Endothelial cell of umbilical vein (primary cell): ENCODE measurements at regions not wholly inside any gene's neighbourhood (a gene's known extent, or its start where the extent isn't known, plus 50 kb on each side); places are given as distances from the start of the nearest gene placed in this dataset.

Experiments
- GATA2 ChIP-seq: IDR thresholded peaks from 2 replicates; pipeline ENCODE4 v1.7.0; 2011; ENCODE audit warnings: low read depth, mild to moderate bottlenecking, moderate library complexity, mixed read lengths, low read length; ENCODE audit not compliant: insufficient read length, insufficient read depth
- TF ChIP-seq, protein P1 (sequence below), 2 donors: IDR thresholded peaks; 1 replicate in 1 of 2; 2 replicates in 1 of 2; pipeline ENCODE4 v1.5.1; 2011; ENCODE audit warnings: low read length in 2 of 2, mild to moderate bottlenecking in 2 of 2, moderate library complexity in 2 of 2, control low read depth in 1 of 2, inconsistent platforms in 1 of 2, low read depth in 1 of 2; ENCODE audit not compliant: insufficient read depth in 1 of 2; ENCODE audit errors: extremely low read depth in 1 of 2

DNA sequence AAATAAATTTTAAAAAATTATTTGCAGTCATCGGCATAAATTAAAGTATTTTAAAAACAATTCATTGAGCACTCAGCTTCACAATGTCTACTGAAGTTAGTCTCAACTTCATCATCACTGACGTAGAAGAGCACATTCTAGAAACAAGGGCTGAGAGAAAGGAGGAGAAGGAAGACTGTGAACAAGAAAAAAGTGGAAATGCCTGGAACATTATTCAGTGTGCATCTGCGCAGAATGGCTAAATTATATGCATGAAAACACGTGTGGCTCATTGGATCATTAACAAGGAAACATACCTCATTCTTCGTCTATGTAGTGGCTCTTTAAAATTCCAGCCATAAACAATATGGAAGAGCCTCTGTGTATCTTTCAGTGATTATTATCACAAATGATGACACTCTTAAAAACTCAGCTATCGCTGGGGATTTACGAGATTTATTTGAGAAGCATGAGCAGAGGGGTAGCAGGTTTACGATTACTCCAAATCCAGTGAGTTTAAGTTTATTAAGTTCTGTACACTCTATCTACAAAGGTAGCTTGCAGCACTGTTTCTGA lies 404.2 kb upstream of the CDIN1 start:
- no peak for TF ChIP-seq GATA2
- TF ChIP-seq, protein P1, sequence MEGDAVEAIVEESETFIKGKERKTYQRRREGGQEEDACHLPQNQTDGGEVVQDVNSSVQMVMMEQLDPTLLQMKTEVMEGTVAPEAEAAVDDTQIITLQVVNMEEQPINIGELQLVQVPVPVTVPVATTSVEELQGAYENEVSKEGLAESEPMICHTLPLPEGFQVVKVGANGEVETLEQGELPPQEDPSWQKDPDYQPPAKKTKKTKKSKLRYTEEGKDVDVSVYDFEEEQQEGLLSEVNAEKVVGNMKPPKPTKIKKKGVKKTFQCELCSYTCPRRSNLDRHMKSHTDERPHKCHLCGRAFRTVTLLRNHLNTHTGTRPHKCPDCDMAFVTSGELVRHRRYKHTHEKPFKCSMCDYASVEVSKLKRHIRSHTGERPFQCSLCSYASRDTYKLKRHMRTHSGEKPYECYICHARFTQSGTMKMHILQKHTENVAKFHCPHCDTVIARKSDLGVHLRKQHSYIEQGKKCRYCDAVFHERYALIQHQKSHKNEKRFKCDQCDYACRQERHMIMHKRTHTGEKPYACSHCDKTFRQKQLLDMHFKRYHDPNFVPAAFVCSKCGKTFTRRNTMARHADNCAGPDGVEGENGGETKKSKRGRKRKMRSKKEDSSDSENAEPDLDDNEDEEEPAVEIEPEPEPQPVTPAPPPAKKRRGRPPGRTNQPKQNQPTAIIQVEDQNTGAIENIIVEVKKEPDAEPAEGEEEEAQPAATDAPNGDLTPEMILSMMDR (IDR thresholded peaks at IDR 0.05; ENCODE audit: extremely low read depth in 1 of 2, insufficient read depth in 1 of 2, low read depth in 1 of 2, low read length in 2 of 2): no peak
